Limb (tissue), 2 donors: ENCODE measurements at regions not wholly inside any gene's neighbourhood (a gene's known extent, or its start where the extent isn't known, plus 50 kb on each side); places are given as distances from the start of the nearest gene placed in this dataset.
"Not testable (repeated sequence)": the region's sequence is repeated elsewhere in the genome, so short reads cannot be mapped to it uniquely, and the experiment has no call there.

Source experiments
- DNase-seq, 2 donors: peaks; one replicate each; pipeline ENCODE4 v3.0.0-alpha.2; 2016; ENCODE audit errors: extremely low spot score in 2 of 2

DNA sequence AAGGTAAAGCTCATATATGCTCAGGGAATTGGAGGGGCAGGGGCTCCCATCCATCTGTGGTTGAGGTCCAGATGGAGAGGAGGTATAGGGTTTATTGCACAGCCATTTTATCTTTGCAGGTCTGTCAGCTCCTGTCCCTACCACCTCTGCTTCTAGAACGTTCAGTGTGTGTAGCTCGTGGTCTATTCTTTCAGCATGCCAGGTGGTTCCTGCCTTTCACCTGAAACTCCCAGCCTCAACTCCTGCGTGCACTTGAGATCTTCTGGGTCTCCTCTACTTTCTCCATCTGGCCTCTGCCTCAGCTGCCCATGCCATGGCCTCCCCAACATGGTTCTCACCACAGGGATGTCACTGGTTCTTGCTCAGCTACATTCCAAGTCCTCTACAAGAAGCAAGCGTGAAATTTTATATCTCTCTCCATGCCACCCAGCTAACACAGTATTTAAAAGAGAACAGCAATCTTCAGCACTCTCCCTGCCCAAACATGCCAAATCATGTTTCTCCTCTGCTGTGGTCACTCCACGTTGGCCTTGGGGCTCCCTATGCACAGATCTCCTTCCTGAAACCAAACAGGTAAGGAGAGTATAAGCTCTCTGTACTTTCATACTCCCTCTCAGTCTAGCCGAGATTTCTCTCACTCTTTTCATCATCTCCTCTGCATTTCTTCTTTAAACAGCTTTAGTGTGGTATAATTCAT is 157.8 kb upstream of the TRPC6 start:
- DNase-seq: no peak

DNA sequence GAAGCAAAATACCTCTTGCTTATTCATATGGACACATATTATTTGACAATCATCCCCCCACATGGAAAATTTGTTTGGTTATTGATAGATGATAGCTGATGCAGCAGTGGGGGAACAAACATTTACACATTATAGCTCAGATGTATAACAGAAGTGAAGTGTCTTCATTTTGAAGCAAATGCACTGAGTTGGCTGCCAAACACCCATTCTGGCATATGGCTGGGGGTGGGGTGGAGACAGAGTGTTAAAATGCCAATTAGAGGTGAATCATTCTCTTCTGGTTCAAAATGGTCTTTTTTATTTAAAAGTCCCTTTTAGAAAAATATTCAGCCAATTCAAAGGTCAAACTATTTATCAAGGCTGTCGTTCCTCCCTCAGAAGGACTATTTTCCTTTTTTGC is 157.3 kb upstream of the TRPC6 start:
- no peak for DNase-seq

DNA sequence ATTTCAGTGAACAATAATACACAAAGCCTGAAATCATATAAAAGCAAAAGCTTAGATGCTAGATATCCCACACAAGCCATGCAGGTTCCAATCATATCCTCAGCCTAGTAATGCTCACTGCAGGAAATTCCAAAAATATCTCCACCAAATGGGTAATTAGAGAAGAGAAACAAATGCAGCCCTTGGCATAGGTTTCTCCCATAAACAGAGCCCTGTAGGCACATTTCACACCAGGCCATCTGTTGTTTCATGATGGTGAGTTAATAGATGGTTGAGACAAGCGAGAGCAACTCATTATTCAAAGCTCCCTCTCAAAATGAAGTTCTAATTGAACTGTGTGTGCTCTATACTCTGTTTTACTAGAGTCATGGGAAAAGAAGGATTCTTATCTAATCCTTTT is 154.6 kb upstream of the TRPC6 start:
- no peak for DNase-seq

DNA sequence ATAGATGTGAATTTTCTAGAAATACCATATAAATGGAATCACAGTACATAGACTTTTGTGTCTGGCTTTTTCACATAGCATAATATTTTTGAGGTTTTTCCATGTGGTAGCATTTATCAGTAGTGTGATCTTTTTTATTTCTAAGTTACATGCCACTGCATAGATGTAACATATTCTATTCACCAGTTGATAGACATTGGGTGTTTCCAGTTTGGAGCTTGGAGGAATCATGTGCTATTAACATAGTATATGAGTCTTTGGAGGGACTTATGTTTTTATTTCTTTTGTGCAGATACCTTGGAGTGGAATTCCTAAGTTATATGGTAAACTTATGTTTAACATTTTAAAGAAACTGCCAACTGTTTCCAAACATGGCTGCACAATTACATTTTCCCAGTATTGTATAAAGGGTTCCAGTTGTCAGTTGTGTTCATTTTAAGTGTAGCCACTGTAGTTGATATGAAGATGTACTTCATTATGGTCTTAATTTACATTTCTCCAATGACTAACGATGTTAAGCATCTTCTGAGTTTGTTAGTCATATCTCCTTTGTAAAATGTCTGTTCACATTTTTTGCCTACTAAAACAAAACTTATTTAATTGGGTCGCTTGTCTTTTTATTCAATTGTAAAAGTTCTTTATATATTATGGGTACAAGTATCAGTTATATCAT is 145.7 kb upstream of the TRPC6 start:
- DNase-seq: no peak

DNA sequence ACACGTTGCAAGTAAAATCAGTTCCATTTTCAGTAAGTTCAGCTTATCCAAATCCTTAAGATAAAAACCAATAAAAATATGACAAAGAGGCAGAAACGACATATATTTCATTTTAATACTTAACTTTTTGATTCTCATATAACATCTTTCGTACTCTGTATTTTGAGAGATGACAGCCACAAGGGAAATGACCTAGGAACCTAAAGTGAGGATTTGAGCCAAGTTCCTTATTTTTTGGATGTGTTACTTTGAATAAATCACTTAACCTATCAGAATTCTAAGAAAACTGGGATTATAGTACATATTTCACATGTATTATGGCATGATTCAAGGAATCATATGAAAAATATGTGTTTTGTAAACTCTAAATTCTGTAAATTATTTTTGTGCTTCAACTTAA is 143.6 kb upstream of the TRPC6 start:
- no peak for DNase-seq

DNA sequence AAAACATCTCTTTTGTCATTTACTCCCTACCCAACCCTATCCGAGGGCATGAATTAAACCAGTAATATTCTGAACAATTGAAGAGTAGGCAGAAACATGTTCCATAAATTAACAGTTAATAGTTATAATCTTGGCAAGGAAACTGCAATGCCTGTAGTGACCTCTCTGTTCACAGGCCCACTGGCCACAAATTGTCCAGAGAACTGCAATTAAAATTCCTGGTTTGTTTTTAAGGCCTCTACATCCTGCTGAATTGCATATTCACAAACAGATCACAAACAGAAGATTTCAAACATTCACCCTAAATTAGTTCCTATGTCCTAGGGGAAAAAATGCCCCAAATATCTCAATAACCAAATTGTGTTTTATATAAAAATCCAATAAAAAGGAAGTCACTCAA is 143.2 kb upstream of the TRPC6 start:
- DNase-seq: no peak

DNA sequence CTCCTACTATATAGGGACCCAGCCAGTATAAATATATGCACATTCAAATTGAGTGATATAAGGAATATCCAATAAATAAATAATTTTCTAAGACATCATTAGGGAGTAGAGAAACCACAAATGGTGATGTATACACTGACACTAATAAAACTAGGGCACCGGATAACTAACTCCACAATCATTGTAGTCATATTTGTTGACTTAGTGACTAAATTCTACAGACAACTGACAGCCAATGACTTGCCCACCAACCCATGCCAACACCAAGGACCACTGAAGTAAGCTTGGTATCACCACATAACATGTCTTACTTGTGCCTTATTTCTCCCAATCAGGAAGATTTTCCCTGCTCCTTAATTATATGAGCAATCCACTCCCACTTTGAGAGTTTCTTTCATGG is 139.6 kb upstream of the TRPC6 start:
- no peak for DNase-seq

DNA sequence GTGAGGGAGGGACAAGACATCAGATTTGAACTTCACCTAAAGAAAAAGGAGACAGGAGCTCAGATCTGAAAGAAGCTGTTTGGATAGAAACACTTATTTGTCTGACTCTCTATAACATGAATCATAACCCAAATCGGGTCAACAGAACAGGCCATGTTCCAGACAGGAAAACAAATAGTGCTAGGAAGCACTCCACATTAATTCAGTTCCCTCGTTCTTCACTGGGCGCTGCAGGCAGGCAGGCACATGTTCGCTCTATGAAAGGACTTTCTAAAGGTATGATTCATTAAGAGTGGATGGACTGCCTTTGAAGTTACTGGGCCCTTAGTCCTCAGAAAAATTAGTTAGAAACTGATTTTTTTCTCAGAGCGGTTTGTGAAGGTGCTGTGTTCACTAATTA is 137.5 kb upstream of the TRPC6 start:
- no peak for DNase-seq

DNA sequence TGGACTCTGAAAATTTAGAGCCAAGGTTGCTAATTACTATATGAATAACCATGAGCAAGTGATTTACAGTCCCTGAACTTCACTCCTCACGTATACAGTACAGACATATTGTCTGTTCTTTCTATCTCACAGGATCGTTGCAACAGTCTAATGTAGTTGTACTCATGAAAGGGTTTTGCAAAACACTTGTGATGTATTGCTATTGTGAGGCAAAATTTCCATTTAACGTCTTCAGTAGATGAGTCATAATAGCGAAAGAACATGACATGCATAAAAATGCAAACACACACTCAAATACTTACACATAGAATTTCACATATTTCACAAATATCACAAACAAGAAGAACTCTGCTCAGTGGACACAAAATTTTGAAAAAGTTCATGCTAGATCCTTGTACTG is 134.6 kb upstream of the TRPC6 start:
- no peak for DNase-seq

DNA sequence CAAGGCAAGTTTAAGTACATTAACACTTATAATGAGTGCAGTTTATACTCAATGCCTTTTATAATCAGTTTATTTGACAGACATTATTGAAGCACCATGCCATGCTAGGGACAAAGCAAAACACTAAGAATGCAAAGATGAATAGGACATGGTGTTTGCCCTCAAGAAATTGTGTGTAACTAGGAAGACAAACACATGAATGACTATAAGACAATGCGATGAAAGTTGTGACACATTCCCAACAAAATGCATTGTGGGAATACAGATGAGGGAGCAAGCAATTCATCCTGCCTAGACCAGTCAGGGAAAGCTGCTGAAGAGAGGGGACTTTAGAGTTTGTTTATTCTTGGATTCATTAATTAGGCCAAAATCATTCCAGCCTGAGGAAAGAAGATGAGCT is 133.8 kb upstream of the TRPC6 start:
- DNase-seq: no peak

DNA sequence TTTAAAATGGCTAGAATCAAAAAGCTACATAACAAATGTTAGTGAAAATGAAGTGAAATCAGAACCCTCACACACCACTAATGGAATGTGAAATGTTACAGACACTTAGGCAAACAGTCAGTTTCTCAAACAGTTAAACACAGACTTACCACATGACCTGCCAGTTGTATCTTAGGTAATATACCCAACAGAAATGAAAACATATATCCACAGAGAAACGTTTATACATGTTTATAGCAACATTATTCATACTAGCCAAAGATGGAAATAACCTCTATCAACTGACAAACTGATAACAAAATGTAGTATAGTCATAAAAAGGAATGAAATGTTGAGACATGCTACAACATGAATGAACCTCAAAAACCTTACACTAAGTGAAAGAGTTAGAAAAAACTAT is 131.5 kb upstream of the TRPC6 start:
- DNase-seq: no peak

DNA sequence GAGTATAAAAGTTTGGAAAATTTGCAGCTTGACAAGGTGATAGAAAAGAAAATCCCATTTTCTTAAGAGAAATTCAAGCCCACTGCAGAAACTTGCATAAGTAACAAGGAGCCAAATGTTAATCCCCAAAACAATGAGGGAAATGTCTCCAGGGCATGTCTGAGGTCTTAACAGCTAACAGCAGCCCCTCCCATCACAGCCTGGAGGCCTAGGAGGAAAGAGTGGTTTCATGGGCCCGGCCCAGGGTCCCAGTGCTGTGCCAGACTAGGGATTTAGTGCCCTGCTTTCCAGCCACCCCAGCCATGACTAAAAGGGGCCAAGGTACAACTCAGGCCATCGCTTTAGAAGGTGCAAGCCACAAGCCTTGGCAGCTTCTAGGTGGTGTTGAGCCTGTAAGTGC is 123.7 kb upstream of the TRPC6 start:
- no peak for DNase-seq

DNA sequence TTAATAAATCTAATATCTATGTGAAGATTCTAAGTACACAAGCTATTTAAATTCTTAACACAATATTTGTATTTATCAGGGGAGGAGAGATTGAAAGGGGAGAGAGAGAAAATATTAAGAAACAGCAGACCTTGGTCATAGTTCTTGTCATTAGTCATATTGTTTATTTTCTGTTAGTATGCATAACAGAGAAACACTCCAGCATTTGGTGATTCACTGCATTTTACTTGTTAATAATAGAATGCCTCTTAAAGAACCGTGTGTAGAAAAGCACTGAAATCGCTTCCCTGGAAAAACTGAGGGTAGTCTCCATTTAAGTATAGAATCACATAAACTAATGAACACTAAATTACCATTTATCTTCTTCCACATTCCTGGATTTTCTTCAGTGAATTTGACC is 122.7 kb upstream of the TRPC6 start:
- no peak for DNase-seq

DNA sequence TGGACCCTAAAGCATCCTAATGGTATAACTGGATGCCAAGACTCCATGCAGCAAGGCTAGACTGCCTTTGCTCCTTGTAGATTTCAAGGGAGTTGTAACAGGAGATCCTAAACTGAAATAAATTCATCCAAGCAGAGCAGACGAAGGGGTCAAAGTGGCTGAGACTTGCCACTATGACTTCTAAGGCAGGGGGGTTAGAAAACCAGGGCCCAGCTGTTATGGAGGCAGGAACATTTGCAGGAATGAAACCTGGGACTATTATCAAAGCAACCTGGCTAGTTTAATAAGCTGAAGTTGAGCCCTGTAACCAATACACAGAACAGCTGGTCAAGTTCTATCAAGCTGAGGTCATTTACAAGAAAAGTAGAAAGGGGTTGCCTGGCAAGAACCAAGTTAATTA is 122.2 kb upstream of the TRPC6 start:
- no peak for DNase-seq

DNA sequence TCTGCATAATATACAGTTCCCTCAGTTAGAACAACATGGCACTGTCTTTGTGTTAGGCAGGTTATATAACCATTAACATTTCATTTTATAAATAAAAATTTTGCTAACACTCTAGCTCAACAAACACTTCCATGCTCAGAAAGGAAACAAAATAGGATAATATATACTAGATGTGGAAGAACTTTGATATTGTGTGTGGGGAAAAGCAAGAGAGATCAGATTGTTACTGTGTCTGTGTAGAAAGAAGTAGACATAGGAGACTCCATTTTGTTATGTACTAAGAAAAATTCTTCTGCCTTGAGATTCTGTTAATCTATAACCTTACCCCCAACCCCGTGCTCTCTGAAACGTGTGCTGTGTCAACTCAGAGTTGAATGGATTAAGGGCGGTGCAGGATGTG is 111.1 kb upstream of the TRPC6 start:
- not testable (repeated sequence) for DNase-seq

DNA sequence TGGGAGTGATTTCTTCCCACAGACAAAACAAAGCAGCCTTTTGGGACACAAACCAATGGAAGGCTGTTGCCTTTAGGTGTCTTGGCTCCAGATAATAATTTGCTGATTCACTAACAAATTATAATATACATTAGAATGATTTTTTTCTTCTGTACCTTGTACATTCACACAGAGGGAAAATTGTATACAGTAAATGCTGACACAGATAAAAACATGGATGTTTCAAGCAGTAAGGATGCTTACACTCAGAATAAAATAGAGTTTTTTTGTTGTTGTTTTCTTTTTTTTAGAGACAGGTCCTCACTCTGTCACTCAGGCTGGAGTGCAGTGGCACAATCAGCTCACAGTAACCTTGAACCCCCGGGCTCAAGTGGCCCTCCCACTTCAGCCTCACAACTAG is 109.2 kb upstream of the TRPC6 start:
- no peak for DNase-seq

DNA sequence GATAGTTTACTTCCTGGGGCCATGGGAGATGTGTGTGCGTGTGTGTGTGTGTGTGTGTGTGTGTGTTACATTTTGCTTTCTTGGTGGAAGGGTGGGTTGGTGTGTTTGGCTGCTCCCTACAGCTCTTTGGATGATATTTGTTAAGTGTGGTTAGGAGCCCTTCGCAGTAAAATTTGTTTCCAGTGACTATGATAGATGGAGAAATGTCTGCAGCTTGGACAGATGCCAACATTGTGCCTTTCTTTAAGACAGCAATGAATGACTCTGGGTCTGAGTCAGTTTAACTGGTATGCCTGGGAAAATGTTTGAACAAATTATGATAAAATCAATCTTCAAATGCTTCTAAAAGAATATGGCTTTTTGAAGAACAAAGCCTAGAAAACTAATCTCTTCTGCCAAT is 102.7 kb upstream of the TRPC6 start:
- DNase-seq: no peak

DNA sequence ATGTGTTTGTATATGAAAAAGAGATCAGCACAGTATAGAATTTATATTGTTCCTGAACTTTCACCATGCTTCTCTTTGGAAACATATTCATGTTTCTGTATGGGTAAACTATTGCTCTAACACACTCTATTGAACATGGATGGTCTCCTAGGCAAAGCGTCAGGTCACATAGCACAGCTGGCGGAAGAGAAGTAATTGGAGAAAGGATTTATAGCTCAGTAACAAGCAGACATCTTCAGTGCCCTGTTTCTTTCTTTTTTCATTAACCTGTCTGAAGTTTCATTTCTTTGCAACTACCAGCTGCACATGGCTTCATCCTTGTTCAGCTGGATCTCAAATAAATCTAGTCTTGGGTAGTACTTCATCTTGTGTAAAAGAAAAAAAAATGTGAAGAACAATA is 84.4 kb upstream of the TRPC6 start:
- no peak for DNase-seq

DNA sequence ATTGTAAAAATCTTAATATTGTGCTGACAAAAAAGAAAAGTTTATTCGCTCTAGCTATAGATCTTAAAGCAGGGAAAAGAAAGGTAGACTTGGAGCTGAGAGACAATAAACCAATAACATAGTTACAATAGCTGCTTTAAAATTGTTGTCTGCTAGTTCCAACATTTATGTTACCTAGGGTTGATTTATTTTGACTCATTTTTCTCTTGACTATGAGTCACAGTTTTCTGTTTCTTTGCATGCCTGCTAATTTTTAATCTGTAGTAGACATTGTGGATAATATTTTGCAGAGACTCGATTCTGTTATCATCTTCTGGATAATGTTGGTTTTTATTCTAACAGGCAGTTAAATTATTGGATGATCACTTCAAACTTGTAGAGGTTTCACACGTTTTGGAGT is 83.1 kb upstream of the TRPC6 start:
- DNase-seq: no peak

DNA sequence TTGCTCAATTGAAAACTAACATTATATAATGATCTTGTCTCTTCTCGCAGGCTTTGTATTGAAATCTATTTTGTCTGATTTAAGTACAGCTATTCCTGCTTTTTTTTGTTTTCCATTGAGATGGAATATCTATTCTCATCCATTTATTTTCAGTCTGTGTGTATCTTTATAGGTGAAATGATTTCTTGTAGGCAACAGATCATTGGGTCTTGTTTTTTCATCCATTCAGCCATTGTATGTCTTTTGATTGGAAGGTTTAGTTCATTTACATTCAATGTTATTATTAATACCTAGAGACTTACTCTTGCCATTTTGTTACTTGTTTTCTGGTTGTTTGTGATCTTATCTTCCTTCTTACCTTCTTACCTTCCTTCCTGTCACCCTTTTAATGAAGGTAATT is 77.8 kb upstream of the TRPC6 start:
- DNase-seq: no peak
